ENCODE measurements at regions not wholly inside any gene's neighbourhood (a gene's known extent, or its start where the extent isn't known, plus 50 kb on each side); places are given as distances from the start of the nearest gene placed in this dataset.

DNA sequence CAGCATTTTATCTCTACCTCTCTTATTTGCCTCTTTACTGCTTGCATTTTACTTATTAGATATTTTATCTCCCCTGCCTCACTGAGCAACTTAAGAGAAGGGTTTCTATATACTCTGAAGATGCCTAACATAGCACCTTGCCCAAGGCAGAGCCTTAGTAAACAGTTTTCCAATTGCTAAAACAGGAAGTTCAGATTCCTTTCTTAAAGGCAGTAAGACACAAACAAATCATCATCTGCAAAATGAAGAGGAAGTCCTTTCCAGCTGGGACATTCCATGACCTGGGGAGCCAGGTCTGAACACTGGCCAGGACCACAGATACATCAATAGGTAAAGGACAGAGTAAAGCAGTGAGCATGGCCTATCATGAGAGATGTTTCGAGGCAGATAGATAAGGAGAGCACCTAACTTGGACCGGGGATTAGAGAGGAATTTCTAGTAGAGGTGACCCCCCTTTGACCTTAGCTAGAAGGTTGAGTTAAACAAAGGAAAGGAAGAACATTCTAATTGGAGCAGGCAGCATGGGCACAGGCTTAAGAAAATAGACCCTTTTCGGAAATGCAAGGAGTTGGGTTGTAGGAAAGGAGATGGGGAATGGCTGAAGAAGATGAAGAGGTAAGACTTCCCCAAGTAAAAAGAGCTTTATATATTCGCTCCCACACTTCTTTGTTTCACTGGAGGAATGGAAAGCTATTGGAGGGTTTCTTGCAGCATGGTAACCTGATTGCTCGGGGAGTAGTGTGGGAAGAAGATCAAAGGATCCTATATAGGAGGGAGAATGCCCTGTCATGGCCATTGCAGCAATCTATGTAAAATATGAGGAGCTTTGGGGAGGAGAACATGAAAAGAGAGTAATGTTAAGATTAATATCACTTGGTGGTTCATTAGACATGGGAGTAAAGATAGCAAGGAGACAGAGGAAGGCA is 94.8 kb downstream of the PHLDA1 start:
- no peak for TF ChIP-seq CHD2 (IDR thresholded peaks at IDR 0.05; ENCODE audit: low read length, partially characterized antibody)
- no peak for TF ChIP-seq POLR2AphosphoS5 (IDR thresholded peaks at IDR 0.05; ENCODE audit: low read depth, low read length)
- TF ChIP-seq, protein P1, sequence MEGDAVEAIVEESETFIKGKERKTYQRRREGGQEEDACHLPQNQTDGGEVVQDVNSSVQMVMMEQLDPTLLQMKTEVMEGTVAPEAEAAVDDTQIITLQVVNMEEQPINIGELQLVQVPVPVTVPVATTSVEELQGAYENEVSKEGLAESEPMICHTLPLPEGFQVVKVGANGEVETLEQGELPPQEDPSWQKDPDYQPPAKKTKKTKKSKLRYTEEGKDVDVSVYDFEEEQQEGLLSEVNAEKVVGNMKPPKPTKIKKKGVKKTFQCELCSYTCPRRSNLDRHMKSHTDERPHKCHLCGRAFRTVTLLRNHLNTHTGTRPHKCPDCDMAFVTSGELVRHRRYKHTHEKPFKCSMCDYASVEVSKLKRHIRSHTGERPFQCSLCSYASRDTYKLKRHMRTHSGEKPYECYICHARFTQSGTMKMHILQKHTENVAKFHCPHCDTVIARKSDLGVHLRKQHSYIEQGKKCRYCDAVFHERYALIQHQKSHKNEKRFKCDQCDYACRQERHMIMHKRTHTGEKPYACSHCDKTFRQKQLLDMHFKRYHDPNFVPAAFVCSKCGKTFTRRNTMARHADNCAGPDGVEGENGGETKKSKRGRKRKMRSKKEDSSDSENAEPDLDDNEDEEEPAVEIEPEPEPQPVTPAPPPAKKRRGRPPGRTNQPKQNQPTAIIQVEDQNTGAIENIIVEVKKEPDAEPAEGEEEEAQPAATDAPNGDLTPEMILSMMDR (IDR thresholded peaks at IDR 0.05), result no peak
- no peak for TF ChIP-seq MXI1 (IDR thresholded peaks at IDR 0.05; ENCODE audit: low read depth, low read length)
- TF ChIP-seq RFX5 (IDR thresholded peaks at IDR 0.05; ENCODE audit: low read length), result no peak
- TF ChIP-seq FOXM1 (IDR thresholded peaks at IDR 0.05; ENCODE audit: low read depth), result no peak
